B cell (primary cell): ENCODE measurements at regions not wholly inside any gene's neighbourhood (a gene's known extent, or its start where the extent isn't known, plus 50 kb on each side); places are given as distances from the start of the nearest gene placed in this dataset.

Experiments
- ATAC-seq: fragments of 200-7000 bp; cut with Tn5 transposase; one replicate; pipeline ENCODE4 v1.10.0; 2021; ENCODE audit warnings: low read depth, mild to moderate bottlenecking, moderate number of reproducible peaks, moderate library complexity
- CTCF ChIA-PET: fragments of 350-600 bp; sonication (Branson Sonifier 250); formaldehyde crosslinking; loops from one replicate; lab custom pipeline; 2021; ENCODE audit warnings: antibody characterized with exemption, inconsistent platforms; lab: Charles Lee
- POLR2A ChIA-PET: fragments of 350-600 bp; sonication (Branson Sonifier 250); formaldehyde crosslinking; loops from one replicate; lab custom pipeline; 2021; ENCODE audit warnings: antibody characterized with exemption; lab: Charles Lee
- DNase-seq: peaks from one replicate; pipeline ENCODE4 v3.0.0; 2013
- H2AFZ ChIP-seq: 2 replicates; pipeline ENCODE4 v1.6.1; 2012; ENCODE audit warnings: mild to moderate bottlenecking, low read depth, low read length; ENCODE audit not compliant: insufficient read depth, poor library complexity, severe bottlenecking
- H3K27ac ChIP-seq, 2 donors: 1 replicate in 1 of 2; 2 replicates in 1 of 2; pipeline ENCODE4 v1.5.1; 2012 to 2013; ENCODE audit warnings: low read length in 2 of 2, mild to moderate bottlenecking in 2 of 2, moderate library complexity in 1 of 2
- H3K27me3 ChIP-seq, 4 experiments: fragments of 200-600 bp in 1 of 4; sonication (generic) in 1 of 4; replicated peaks in 1 of 4; 1 replicate in 2 of 4; 2 replicates in 2 of 4; pipeline versions ENCODE4 v1.6.1 to v1.7.0; 2013 to 2016; ENCODE audit warnings: low read length in 3 of 4, mild to moderate bottlenecking in 2 of 4, mixed read lengths in 1 of 4, moderate library complexity in 1 of 4; ENCODE audit not compliant: insufficient read depth in 4 of 4, control insufficient read depth in 3 of 4; ENCODE audit errors: control extremely low read depth in 1 of 4
- H3K36me3 ChIP-seq, 2 experiments: replicated peaks in 1 of 2; 1 replicate in 1 of 2; 2 replicates in 1 of 2; pipeline versions ENCODE4 v1.6.1 to v1.7.1; 2013; ENCODE audit warnings: low read length in 1 of 2; ENCODE audit not compliant: insufficient read depth in 2 of 2, control insufficient read depth in 1 of 2; ENCODE audit errors: control extremely low read depth in 1 of 2, extremely low read depth in 1 of 2
- H3K4me1 ChIP-seq, 2 donors: fragments of 200-600 bp in 1 of 2; sonication (generic) in 1 of 2; 1 replicate in 1 of 2; 2 replicates in 1 of 2; pipeline versions ENCODE4 v1.5.1 to v1.6.1; 2013 to 2017; ENCODE audit warnings: low read length in 2 of 2; ENCODE audit not compliant: control insufficient read depth in 2 of 2, insufficient read depth in 2 of 2
- H3K4me2 ChIP-seq: replicated peaks from 2 replicates; pipeline ENCODE3; 2012; ENCODE audit warnings: mild to moderate bottlenecking, low read depth, low read length; ENCODE audit not compliant: poor library complexity, severe bottlenecking
- H3K4me3 ChIP-seq, 5 experiments: fragments of 200-600 bp in 1 of 5; sonication (generic) in 1 of 5; 1 replicate in 3 of 5; 2 replicates in 2 of 5; pipeline versions ENCODE4 v1.5.1 to v1.7.0; 2011 to 2016; ENCODE audit warnings: low read length in 4 of 5, mild to moderate bottlenecking in 4 of 5, low read depth in 2 of 5, control low read depth in 1 of 5, moderate library complexity in 1 of 5; ENCODE audit not compliant: insufficient read depth in 1 of 5; ENCODE audit errors: control extremely low read depth in 1 of 5, extremely low read depth in 1 of 5
- H3K79me2 ChIP-seq: fragments of 200-600 bp; sonication (generic); one replicate; pipeline ENCODE4 v1.6.0; 2016; ENCODE audit warnings: low read length; ENCODE audit not compliant: control insufficient read depth, insufficient read depth
- H3K9ac ChIP-seq: fragments of 200-600 bp; sonication (generic); 2 replicates; pipeline ENCODE4 v1.6.1; 2017; ENCODE audit warnings: mild to moderate bottlenecking, low read length, moderate library complexity
- H3K9me3 ChIP-seq, 3 donors: one replicate each; pipeline versions ENCODE4 v1.6.1 to v1.7.1; 2013; ENCODE audit warnings: low read length in 2 of 3; ENCODE audit not compliant: control insufficient read depth in 2 of 3, insufficient read depth in 1 of 3; ENCODE audit errors: control extremely low read depth in 1 of 3
- H4K20me1 ChIP-seq: 2 replicates; pipeline ENCODE4 v1.6.0; 2012; ENCODE audit warnings: mild to moderate bottlenecking, low read length; ENCODE audit not compliant: insufficient read depth, control insufficient read depth, poor library complexity, severe bottlenecking
- H3K27ac Mint-ChIP-seq: one replicate; pipeline ENCODE4 v1.8.0; 2021; ENCODE audit warnings: mixed read lengths
- H3K27me3 Mint-ChIP-seq: one replicate; pipeline ENCODE4 v1.8.0; 2021; ENCODE audit warnings: mixed read lengths
- H3K4me1 Mint-ChIP-seq: one replicate; pipeline ENCODE4 v1.8.0; 2021; ENCODE audit warnings: mixed read lengths
- H3K4me3 Mint-ChIP-seq: one replicate; pipeline ENCODE4 v1.8.0; 2021; ENCODE audit warnings: mixed read lengths
- H3K9me3 Mint-ChIP-seq: one replicate; pipeline ENCODE4 v1.8.0; 2022; ENCODE audit warnings: mixed read lengths; ENCODE audit not compliant: insufficient read depth
- CTCF ChIP-seq: fragments of 200-600 bp; IDR thresholded peaks from one replicate; pipeline ENCODE4 v1.8.0; 2022; ENCODE audit warnings: antibody characterized with exemption, mild to moderate bottlenecking
- EZH2 ChIP-seq: IDR thresholded peaks from 2 replicates; pipeline ENCODE4 v1.6.1; 2012; ENCODE audit warnings: borderline replicate concordance, low read depth, mild to moderate bottlenecking, moderate library complexity, low read length; ENCODE audit not compliant: insufficient read depth, poor library complexity, severe bottlenecking
- WGBS: methylation state at CpG from one replicate; pipeline ENCODE4 v1.1.5; 2013; ENCODE audit warnings: missing lambda C conversion rate; ENCODE audit not compliant: insufficient coverage; 5-methylcytosine and 5-hydroxymethylcytosine counted together
- intact Hi-C: fragments of 100-400 bp; cut with micrococcal nuclease; formaldehyde crosslinking; loops from one replicate; pipeline ENCODE4 v1.10.0; 2022

- DNase-seq (no peak), ATAC-seq (no peak)
- intact Hi-C loops: no loop called here
- Histone ChIP-seq H3K79me2 (no peaks in the 10 kb centered on the region), H3K36me3 (no peaks in the 10 kb centered on the region), H3K4me2 (no peak overlapping the region), H3K4me3 (no peak overlapping the region), H3K9me3 (no peaks in the 10 kb centered on the region), H3K9ac (no peak overlapping the region), H3K27me3 (no peaks in the 10 kb centered on the region), H4K20me1 (no peaks in the 10 kb centered on the region), H3K4me1 (no peaks in the 10 kb centered on the region), H2AFZ (no peak overlapping the region), H3K27ac (no peak overlapping the region)
- H3K27ac Mint-ChIP-seq: no peak overlapping the region
- H3K27me3 Mint-ChIP-seq: no peaks in the 10 kb centered on the region
- no CpG with 5 or more reads among the region's 2 CpGs for WGBS
- no peaks in the 10 kb centered on the region for H3K4me1 Mint-ChIP-seq
- no peaks in the 10 kb centered on the region for H3K9me3 Mint-ChIP-seq
- H3K4me3 Mint-ChIP-seq: no peak overlapping the region
- CTCF ChIA-PET: no interaction called here
- TF ChIP-seq CTCF (no peak), EZH2 (no peak)
- POLR2A ChIA-PET: no interaction called here
Observed at GRCh38 chr12:72178244-72178643, 93.9 kb upstream of the TRHDE start.

GRCh38 chr12:72178871-72179270 lies 93.3 kb upstream of the TRHDE start:
- Mint-ChIP-seq H3K4me3 (no peak overlapping the region), H3K27me3 (no peaks in the 10 kb centered on the region), H3K27ac (no peak overlapping the region), H3K4me1 (no peaks in the 10 kb centered on the region), H3K9me3 (no peaks in the 10 kb centered on the region)
- H3K27me3 ChIP-seq: no peaks in the 10 kb centered on the region
- no peak for DNase-seq
- no peak overlapping the region for H3K27ac ChIP-seq
- intact Hi-C loops: no loop called here
- H3K36me3 ChIP-seq: no peaks in the 10 kb centered on the region
- no peaks in the 10 kb centered on the region for H4K20me1 ChIP-seq
- ATAC-seq: no peak
- H3K4me3 ChIP-seq: no peak overlapping the region
- TF ChIP-seq CTCF (no peak), EZH2 (no peak)
- no peak overlapping the region for H3K9ac ChIP-seq
- H3K9me3 ChIP-seq: no peaks in the 10 kb centered on the region
- CTCF ChIA-PET: no interaction called here
- H2AFZ ChIP-seq: no peak overlapping the region
- no CpG with 5 or more reads among the region's 2 CpGs for WGBS
- POLR2A ChIA-PET: no interaction called here
- H3K4me1 ChIP-seq: no peaks in the 10 kb centered on the region
- H3K79me2 ChIP-seq: no peaks in the 10 kb centered on the region
- no peak overlapping the region for H3K4me2 ChIP-seq
